HG03520 (cell line): ENCODE measurements at regions not wholly inside any gene's neighbourhood (a gene's known extent, or its start where the extent isn't known, plus 50 kb on each side); places are given as distances from the start of the nearest gene placed in this dataset.

Source experiments
- ATAC-seq: cut with Tn5 transposase; IDR thresholded peaks from one replicate; pipeline ENCODE4 v1.9.1; 2021; ENCODE audit warnings: mild to moderate bottlenecking, moderate library complexity; ENCODE audit not compliant: unreplicated experiment

- ATAC-seq: no peak
Measured at GRCh38 chr15:31953478-31953877, 76.8 kb upstream of the CHRNA7 start.

GRCh38 chr15:31954374-31955172 lies 75.7 kb upstream of the CHRNA7 start:
- no peak for ATAC-seq

GRCh38 chr15:31955734-31956133 lies 74.6 kb upstream of the CHRNA7 start:
- ATAC-seq: no peak

GRCh38 chr15:31957581-31957980 lies 72.7 kb upstream of the CHRNA7 start:
- ATAC-seq: no peak

- ATAC-seq: no peak
Measured at GRCh38 chr15:31964586-31965307, 65.6 kb upstream of the CHRNA7 start.

GRCh38 chr15:31970007-31970406 lies 60.3 kb upstream of the CHRNA7 start:
- no peak for ATAC-seq

- ATAC-seq: no peak
Measured at GRCh38 chr15:31973197-31973596, 57.1 kb upstream of the CHRNA7 start.

GRCh38 chr15:31974154-31974794 lies 56.0 kb upstream of the CHRNA7 start:
- no peak for ATAC-seq

GRCh38 chr15:31974855-31975829 lies 55.2 kb upstream of the CHRNA7 start:
- no peak for ATAC-seq

- no peak for ATAC-seq
Measured at GRCh38 chr15:31975830-31976229, 54.5 kb upstream of the CHRNA7 start.

- no peak for ATAC-seq
Measured at GRCh38 chr15:31977138-31977537, 53.2 kb upstream of the CHRNA7 start.

GRCh38 chr15:31977812-31978661 lies 52.3 kb upstream of the CHRNA7 start:
- no peak for ATAC-seq
